ENCODE measurements at regions not wholly inside any gene's neighbourhood (a gene's known extent, or its start where the extent isn't known, plus 50 kb on each side); places are given as distances from the start of the nearest gene placed in this dataset.

GRCh38 chr2:122233372-122233771, 477.9 kb downstream of the TSN start:
- Histone ChIP-seq H3K4me3 (ENCODE audit: low read length) (no peak overlapping the region), H3K36me3 (ENCODE audit: control insufficient read depth, insufficient read depth, low read length) (no peaks in the 10 kb centered on the region), H3K4me1 (ENCODE audit: control insufficient read depth, insufficient read depth, low read length) (no peaks in the 10 kb centered on the region), H3K27ac (ENCODE audit: low read length) (no peak overlapping the region), H3K9me3 (ENCODE audit: control insufficient read depth, insufficient read depth, low read length) (no peaks in the 10 kb centered on the region), H3K27me3 (ENCODE audit: control insufficient read depth, insufficient read depth, low read length) (no peaks in the 10 kb centered on the region)
- Mint-ChIP-seq H3K4me1 (no peaks in the 10 kb centered on the region), H3K4me3 (no peak overlapping the region), H3K36me3 (no peaks in the 10 kb centered on the region), H3K27ac (no peak overlapping the region), H3K27me3 (ENCODE audit: low read depth in 2 of 2) (no peaks in the 10 kb centered on the region), H3K9me3 (no peaks in the 10 kb centered on the region)
- DNase-seq (no peak), ATAC-seq (no peak)
- WGBS (ENCODE audit: insufficient coverage) = 93% methylated on average over 1 of the region's 1 CpG
- intact Hi-C loops (cut with micrococcal nuclease) = no loop called here
- TF ChIP-seq, protein P1, sequence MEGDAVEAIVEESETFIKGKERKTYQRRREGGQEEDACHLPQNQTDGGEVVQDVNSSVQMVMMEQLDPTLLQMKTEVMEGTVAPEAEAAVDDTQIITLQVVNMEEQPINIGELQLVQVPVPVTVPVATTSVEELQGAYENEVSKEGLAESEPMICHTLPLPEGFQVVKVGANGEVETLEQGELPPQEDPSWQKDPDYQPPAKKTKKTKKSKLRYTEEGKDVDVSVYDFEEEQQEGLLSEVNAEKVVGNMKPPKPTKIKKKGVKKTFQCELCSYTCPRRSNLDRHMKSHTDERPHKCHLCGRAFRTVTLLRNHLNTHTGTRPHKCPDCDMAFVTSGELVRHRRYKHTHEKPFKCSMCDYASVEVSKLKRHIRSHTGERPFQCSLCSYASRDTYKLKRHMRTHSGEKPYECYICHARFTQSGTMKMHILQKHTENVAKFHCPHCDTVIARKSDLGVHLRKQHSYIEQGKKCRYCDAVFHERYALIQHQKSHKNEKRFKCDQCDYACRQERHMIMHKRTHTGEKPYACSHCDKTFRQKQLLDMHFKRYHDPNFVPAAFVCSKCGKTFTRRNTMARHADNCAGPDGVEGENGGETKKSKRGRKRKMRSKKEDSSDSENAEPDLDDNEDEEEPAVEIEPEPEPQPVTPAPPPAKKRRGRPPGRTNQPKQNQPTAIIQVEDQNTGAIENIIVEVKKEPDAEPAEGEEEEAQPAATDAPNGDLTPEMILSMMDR (IDR thresholded peaks at IDR 0.05) = no peak

- H3K27ac ChIP-seq (ENCODE audit: low read length) = no peak overlapping the region
- Mint-ChIP-seq H3K27me3 (ENCODE audit: low read depth in 2 of 2) (no peaks in the 10 kb centered on the region), H3K27ac (no peak overlapping the region), H3K36me3 (no peaks in the 10 kb centered on the region), H3K4me3 (no peak overlapping the region), H3K4me1 (no peaks in the 10 kb centered on the region), H3K9me3 (peaks cover 0 to 1% of the 10 kb centered on the region in 2 donors)
- ATAC-seq (no peak), DNase-seq (no peak)
- TF ChIP-seq, protein P1 (IDR thresholded peaks at IDR 0.05) = no peak
- no peaks in the 10 kb centered on the region for H3K9me3 ChIP-seq (ENCODE audit: control insufficient read depth, insufficient read depth, low read length)
- 81% methylated on average over 7 of the region's 7 CpGs for WGBS (ENCODE audit: insufficient coverage)
- no peak overlapping the region for H3K4me3 ChIP-seq (ENCODE audit: low read length)
- no peaks in the 10 kb centered on the region for H3K4me1 ChIP-seq (ENCODE audit: control insufficient read depth, insufficient read depth, low read length)
- intact Hi-C loops (cut with micrococcal nuclease) = no loop called here
- H3K36me3 ChIP-seq (ENCODE audit: control insufficient read depth, insufficient read depth, low read length) = no peaks in the 10 kb centered on the region
- no peaks in the 10 kb centered on the region for H3K27me3 ChIP-seq (ENCODE audit: control insufficient read depth, insufficient read depth, low read length)
Measured at GRCh38 chr2:122236152-122236874, 480.9 kb downstream of the TSN start.

DNA sequence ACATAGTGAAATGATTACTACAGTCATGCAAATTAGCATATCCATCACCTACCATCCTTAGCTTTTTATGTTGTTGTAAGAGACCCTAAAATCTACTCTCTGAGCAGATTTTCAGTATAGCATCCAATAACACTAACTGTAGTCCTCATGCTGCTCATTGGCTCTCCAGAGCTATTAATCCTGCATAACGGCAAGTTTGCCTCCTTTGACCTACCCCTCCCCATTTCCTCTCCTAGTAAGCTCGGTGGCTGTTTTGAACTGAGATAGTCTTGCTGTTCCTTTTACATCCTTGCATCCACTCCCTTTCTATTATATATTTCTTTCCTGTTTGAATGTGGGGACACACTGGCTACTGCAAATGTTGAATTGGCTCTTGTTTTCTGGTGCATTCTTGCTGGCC, 481.5 kb downstream of the TSN start:
- H3K27ac ChIP-seq (ENCODE audit: low read length) = no peak overlapping the region
- Mint-ChIP-seq H3K4me3 (no peak overlapping the region), H3K36me3 (no peaks in the 10 kb centered on the region), H3K27me3 (ENCODE audit: low read depth in 2 of 2) (no peaks in the 10 kb centered on the region), H3K9me3 (peaks cover 0 to 2% of the 10 kb centered on the region in 2 donors), H3K4me1 (no peaks in the 10 kb centered on the region), H3K27ac (no peak overlapping the region)
- TF ChIP-seq, protein P1 (IDR thresholded peaks at IDR 0.05) = no peak
- H3K27me3 ChIP-seq (ENCODE audit: control insufficient read depth, insufficient read depth, low read length) = no peaks in the 10 kb centered on the region
- ATAC-seq (no peak), DNase-seq (no peak)
- H3K4me1 ChIP-seq (ENCODE audit: control insufficient read depth, insufficient read depth, low read length) = no peaks in the 10 kb centered on the region
- no peaks in the 10 kb centered on the region for H3K9me3 ChIP-seq (ENCODE audit: control insufficient read depth, insufficient read depth, low read length)
- WGBS (ENCODE audit: insufficient coverage) = 66% methylated on average over 2 of the region's 2 CpGs
- H3K4me3 ChIP-seq (ENCODE audit: low read length) = no peak overlapping the region
- intact Hi-C loops (cut with micrococcal nuclease) = no loop called here
- no peaks in the 10 kb centered on the region for H3K36me3 ChIP-seq (ENCODE audit: control insufficient read depth, insufficient read depth, low read length)

GRCh38 chr2:122237450-122237849, 482.0 kb downstream of the TSN start:
- ATAC-seq = no peak

More at GRCh38 chr2:122237450-122237849, 482.0 kb downstream of the TSN start:
- Histone ChIP-seq H3K27me3 (ENCODE audit: control insufficient read depth, insufficient read depth, low read length) (no peaks in the 10 kb centered on the region), H3K9me3 (ENCODE audit: control insufficient read depth, insufficient read depth, low read length) (no peaks in the 10 kb centered on the region), H3K36me3 (ENCODE audit: control insufficient read depth, insufficient read depth, low read length) (no peaks in the 10 kb centered on the region), H3K27ac (ENCODE audit: low read length) (no peak overlapping the region), H3K4me3 (ENCODE audit: low read length) (no peak overlapping the region), H3K4me1 (ENCODE audit: control insufficient read depth, insufficient read depth, low read length) (no peaks in the 10 kb centered on the region)
- H3K4me3 Mint-ChIP-seq = no peak overlapping the region
- H3K27ac Mint-ChIP-seq = no peak overlapping the region
- TF ChIP-seq, protein P1 (IDR thresholded peaks at IDR 0.05) = no peak
- H3K4me1 Mint-ChIP-seq = no peaks in the 10 kb centered on the region
- H3K36me3 Mint-ChIP-seq = no peaks in the 10 kb centered on the region
- 71% methylated on average over 3 of the region's 3 CpGs for WGBS (ENCODE audit: insufficient coverage)
- no peaks in the 10 kb centered on the region for H3K27me3 Mint-ChIP-seq (ENCODE audit: low read depth in 2 of 2)
- no peak for DNase-seq
- H3K9me3 Mint-ChIP-seq = peaks cover 0 to 2% of the 10 kb centered on the region in 2 donors
- intact Hi-C loops (cut with micrococcal nuclease) = no loop called here

Data from natural killer cell (primary cell).